GM12875 (cell line): ENCODE measurements at regions not wholly inside any gene's neighbourhood (a gene's known extent, or its start where the extent isn't known, plus 50 kb on each side); places are given as distances from the start of the nearest gene placed in this dataset.

Experiments
- H3K4me3 ChIP-seq: one replicate; pipeline ENCODE4 v1.5.1; 2011; ENCODE audit warnings: low read depth, low read length, control low read depth
- TF ChIP-seq, protein P1 (sequence below): IDR thresholded peaks from 2 replicates; pipeline ENCODE4 v1.5.1; 2011; ENCODE audit warnings: low read depth, mild to moderate bottlenecking, control low read depth, inconsistent platforms, low read length, moderate library complexity, borderline replicate concordance; ENCODE audit not compliant: insufficient read depth

GRCh38 chr7:145696071-145696470 lies 420.5 kb upstream of the CNTNAP2 start:
- H3K4me3 ChIP-seq, result no peak overlapping the region
- TF ChIP-seq, protein P1, sequence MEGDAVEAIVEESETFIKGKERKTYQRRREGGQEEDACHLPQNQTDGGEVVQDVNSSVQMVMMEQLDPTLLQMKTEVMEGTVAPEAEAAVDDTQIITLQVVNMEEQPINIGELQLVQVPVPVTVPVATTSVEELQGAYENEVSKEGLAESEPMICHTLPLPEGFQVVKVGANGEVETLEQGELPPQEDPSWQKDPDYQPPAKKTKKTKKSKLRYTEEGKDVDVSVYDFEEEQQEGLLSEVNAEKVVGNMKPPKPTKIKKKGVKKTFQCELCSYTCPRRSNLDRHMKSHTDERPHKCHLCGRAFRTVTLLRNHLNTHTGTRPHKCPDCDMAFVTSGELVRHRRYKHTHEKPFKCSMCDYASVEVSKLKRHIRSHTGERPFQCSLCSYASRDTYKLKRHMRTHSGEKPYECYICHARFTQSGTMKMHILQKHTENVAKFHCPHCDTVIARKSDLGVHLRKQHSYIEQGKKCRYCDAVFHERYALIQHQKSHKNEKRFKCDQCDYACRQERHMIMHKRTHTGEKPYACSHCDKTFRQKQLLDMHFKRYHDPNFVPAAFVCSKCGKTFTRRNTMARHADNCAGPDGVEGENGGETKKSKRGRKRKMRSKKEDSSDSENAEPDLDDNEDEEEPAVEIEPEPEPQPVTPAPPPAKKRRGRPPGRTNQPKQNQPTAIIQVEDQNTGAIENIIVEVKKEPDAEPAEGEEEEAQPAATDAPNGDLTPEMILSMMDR, result no peak

DNA sequence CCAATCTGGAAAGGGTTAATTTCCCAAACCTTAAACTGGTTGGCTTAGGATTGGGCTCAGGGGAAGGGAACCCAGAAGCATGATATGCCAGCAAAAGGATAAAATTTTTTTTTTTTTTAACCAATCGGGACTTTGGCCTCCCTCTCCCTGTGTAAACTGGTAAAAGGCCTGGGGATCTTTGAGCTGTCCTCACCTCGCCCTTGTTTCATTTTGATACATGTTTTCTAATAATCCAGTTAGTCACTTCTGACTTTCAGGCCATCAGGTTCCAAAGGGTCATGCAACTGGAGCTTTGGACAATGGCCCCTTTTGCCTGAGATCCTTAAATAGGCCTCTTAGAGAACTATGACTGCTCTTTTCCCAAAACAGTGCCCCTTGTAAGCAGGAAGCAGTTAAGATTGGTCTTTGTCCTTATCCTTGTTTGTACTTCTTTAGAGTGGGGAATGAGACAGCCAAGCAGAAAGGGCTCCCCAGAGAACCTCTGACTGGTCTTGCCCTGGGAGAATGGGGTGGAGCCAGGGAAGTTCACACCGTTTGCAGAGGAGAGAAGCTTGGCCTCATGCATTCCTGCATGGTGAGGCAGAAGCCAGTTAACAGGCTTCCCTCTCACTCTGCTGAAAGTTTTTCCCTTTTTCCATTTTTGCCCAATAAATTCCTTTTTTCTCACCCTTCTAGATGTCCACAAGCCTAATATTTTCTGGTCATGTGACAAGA lies 424.2 kb upstream of the CNTNAP2 start:
- no peak overlapping the region for H3K4me3 ChIP-seq
- TF ChIP-seq, protein P1, result no peak

DNA sequence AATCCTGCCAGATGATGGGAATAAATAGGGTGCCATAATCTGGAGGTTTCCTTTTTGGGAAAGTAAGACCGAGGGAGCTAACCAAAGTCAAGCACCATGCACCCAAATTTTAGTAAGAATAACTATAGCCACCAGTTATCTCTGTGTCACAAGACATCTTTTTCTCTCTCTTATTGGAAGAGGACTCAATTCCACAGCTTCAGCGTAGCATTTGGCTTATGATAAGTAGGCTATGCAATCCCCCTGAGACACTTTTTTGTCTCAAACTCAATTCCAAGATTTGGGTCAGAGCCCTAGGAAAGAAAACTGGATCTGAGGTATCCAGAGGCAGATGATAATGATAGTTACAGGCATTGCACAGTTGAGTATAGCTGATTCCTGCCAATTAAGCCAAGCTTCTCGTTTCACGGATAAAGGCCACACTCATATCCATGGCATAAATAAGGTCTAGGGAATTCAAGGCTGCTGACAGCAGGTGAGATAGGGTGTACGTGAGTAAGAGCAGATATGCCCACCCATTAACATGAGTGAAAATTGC lies 425.2 kb upstream of the CNTNAP2 start:
- H3K4me3 ChIP-seq, result no peak overlapping the region
- TF ChIP-seq, protein P1, result no peak

DNA sequence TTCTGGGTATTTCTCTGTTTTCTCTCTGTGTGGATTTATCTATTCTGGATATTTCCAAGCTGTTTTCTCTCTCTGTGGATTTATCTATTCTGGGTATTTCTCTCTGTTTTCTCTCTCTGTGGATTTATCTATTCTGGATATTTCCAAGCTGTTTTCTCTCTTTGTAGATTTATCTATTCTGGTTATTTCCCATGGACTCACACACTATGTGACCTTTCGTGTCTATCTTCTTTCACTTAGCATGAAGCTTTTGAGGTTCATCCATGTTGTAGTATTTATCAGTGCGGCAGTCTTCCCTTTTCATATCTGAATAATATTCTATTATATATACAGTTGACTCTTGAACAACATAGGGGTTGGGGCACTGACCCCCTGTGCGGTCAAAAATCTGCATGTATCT lies 435.0 kb upstream of the CNTNAP2 start:
- TF ChIP-seq, protein P1, result no peak

DNA sequence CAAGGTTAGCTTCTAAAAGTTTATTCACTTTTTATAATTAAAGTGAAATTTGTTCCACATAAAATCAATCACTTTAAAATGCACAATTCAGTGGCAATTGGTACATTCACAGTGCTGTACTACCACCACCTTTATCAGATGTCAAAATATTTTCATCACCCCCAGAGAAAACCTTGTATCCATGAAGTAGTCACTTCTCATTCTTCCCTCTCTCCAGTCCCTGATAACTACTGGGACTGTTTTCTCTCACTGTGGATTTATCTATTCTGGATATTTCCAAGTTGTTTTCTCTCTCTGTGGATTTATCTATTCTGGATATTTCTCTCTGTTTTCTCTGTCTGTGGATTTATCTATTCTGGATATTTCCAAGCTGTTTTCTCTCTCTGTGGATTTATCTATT lies 435.4 kb upstream of the CNTNAP2 start:
- H3K4me3 ChIP-seq, result no peak overlapping the region
- TF ChIP-seq, protein P1, result no peak

More for the DNA sequence above, 435.0 kb upstream of the CNTNAP2 start:
- no peak overlapping the region for H3K4me3 ChIP-seq

- TF ChIP-seq, protein P1, result no peak
- H3K4me3 ChIP-seq, result no peak overlapping the region
Measured at GRCh38 chr7:145665499-145666258, 450.9 kb upstream of the CNTNAP2 start.
